ENCODE measurements at regions not wholly inside any gene's neighbourhood (a gene's known extent, or its start where the extent isn't known, plus 50 kb on each side); places are given as distances from the start of the nearest gene placed in this dataset.

DNA sequence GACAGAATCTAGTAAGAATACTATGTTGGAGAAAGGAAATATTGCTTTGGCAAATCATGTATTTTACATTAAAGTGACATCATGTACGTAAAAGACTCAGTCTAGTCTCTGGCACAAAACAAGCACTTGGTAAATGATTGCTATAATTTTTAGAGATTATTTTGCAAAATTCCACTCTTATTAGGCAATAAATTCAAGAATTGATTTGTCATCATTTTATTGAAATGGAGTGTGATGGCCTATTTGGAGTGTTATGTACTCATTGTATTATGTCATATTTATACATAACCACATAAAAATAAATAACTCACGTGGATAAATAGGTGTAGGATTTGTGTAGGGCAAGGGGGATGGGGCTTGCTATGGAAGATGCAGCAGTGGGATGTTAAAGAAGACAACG is 70.0 kb upstream of the FYN start:
- TF ChIP-seq CTCF (IDR thresholded peaks at IDR 0.05): no peak
- no peak for TF ChIP-seq POLR2A (IDR thresholded peaks at IDR 0.05)

All from heart left ventricle (tissue), 13 donors.